H1 (cell line): ENCODE measurements at regions not wholly inside any gene's neighbourhood (a gene's known extent, or its start where the extent isn't known, plus 50 kb on each side); places are given as distances from the start of the nearest gene placed in this dataset.

Experiments
- BACH1 ChIP-seq: IDR thresholded peaks from 2 replicates; pipeline ENCODE4 v1.6.1; 2012; ENCODE audit warnings: low read length, improper control_type of control experiment
- JUND ChIP-seq: IDR thresholded peaks from 2 replicates; pipeline ENCODE4 v1.6.1; 2011; ENCODE audit warnings: mild to moderate bottlenecking, improper control_type of control experiment, low read length
- POLR2AphosphoS5 ChIP-seq: IDR thresholded peaks from 2 replicates; pipeline ENCODE4 v1.6.1; 2011; ENCODE audit warnings: low read depth, low read length
- SIN3A ChIP-seq, 2 experiments: IDR thresholded peaks in 1 of 2; conservative IDR thresholded peaks in 1 of 2; 2 replicates each; pipeline ENCODE4 v1.6.1; 2011 to 2012; ENCODE audit warnings: low read length in 2 of 2, improper control_type of control experiment in 1 of 2, low read depth in 1 of 2, mild to moderate bottlenecking in 1 of 2
- SIX5 ChIP-seq: IDR thresholded peaks from 2 replicates; pipeline ENCODE4 v1.6.1; 2011; ENCODE audit warnings: mild to moderate bottlenecking, low read depth, low read length
- SRF ChIP-seq: IDR thresholded peaks from 2 replicates; pipeline ENCODE4 v1.6.1; 2011; ENCODE audit warnings: mild to moderate bottlenecking, low read depth, low read length, moderate library complexity
- SUZ12 ChIP-seq: fragments of 200-600 bp; sonication (generic); IDR thresholded peaks from 2 replicates; pipeline ENCODE4 v1.6.1; 2012; ENCODE audit warnings: mild to moderate bottlenecking, inconsistent platforms, low read length, moderate library complexity, mixed read lengths
- TAF1 ChIP-seq: IDR thresholded peaks from 2 replicates; pipeline ENCODE4 v1.6.1; 2011; ENCODE audit warnings: mild to moderate bottlenecking, low read depth, low read length
- TF ChIP-seq, protein P1 (sequence below): fragments of 300-600 bp; sonication (generic); IDR thresholded peaks from 2 replicates; pipeline ENCODE4 v1.7.1; 2012; ENCODE audit warnings: low read length, moderate library complexity, mild to moderate bottlenecking, inconsistent platforms; ENCODE audit not compliant: insufficient replicate concordance
- TF ChIP-seq, protein P2 (sequence below): IDR thresholded peaks from 2 replicates; pipeline ENCODE4 v1.6.1; 2011; ENCODE audit warnings: low read length, improper control_type of control experiment

DNA sequence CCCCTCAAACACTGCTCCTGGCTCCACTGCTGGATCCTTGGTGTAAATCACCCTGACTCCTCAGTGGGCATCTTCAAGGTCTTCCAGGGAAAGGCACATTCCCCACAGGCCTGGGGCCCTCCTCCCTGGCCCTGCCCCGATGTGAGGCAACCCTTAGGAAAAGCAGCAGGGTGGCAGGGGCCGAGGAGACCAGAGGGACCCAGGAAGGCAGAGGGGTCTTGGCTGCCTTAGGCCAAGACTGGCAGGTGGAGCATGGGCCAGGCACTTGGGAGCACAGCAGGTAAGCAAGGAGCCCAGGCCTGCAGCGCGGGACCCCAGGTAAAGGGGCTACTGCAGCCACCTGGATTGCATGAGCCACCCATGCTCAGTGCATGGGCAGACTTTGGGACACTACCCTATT, 96.9 kb downstream of the GYPC start (continued):
- TF ChIP-seq, protein P1, sequence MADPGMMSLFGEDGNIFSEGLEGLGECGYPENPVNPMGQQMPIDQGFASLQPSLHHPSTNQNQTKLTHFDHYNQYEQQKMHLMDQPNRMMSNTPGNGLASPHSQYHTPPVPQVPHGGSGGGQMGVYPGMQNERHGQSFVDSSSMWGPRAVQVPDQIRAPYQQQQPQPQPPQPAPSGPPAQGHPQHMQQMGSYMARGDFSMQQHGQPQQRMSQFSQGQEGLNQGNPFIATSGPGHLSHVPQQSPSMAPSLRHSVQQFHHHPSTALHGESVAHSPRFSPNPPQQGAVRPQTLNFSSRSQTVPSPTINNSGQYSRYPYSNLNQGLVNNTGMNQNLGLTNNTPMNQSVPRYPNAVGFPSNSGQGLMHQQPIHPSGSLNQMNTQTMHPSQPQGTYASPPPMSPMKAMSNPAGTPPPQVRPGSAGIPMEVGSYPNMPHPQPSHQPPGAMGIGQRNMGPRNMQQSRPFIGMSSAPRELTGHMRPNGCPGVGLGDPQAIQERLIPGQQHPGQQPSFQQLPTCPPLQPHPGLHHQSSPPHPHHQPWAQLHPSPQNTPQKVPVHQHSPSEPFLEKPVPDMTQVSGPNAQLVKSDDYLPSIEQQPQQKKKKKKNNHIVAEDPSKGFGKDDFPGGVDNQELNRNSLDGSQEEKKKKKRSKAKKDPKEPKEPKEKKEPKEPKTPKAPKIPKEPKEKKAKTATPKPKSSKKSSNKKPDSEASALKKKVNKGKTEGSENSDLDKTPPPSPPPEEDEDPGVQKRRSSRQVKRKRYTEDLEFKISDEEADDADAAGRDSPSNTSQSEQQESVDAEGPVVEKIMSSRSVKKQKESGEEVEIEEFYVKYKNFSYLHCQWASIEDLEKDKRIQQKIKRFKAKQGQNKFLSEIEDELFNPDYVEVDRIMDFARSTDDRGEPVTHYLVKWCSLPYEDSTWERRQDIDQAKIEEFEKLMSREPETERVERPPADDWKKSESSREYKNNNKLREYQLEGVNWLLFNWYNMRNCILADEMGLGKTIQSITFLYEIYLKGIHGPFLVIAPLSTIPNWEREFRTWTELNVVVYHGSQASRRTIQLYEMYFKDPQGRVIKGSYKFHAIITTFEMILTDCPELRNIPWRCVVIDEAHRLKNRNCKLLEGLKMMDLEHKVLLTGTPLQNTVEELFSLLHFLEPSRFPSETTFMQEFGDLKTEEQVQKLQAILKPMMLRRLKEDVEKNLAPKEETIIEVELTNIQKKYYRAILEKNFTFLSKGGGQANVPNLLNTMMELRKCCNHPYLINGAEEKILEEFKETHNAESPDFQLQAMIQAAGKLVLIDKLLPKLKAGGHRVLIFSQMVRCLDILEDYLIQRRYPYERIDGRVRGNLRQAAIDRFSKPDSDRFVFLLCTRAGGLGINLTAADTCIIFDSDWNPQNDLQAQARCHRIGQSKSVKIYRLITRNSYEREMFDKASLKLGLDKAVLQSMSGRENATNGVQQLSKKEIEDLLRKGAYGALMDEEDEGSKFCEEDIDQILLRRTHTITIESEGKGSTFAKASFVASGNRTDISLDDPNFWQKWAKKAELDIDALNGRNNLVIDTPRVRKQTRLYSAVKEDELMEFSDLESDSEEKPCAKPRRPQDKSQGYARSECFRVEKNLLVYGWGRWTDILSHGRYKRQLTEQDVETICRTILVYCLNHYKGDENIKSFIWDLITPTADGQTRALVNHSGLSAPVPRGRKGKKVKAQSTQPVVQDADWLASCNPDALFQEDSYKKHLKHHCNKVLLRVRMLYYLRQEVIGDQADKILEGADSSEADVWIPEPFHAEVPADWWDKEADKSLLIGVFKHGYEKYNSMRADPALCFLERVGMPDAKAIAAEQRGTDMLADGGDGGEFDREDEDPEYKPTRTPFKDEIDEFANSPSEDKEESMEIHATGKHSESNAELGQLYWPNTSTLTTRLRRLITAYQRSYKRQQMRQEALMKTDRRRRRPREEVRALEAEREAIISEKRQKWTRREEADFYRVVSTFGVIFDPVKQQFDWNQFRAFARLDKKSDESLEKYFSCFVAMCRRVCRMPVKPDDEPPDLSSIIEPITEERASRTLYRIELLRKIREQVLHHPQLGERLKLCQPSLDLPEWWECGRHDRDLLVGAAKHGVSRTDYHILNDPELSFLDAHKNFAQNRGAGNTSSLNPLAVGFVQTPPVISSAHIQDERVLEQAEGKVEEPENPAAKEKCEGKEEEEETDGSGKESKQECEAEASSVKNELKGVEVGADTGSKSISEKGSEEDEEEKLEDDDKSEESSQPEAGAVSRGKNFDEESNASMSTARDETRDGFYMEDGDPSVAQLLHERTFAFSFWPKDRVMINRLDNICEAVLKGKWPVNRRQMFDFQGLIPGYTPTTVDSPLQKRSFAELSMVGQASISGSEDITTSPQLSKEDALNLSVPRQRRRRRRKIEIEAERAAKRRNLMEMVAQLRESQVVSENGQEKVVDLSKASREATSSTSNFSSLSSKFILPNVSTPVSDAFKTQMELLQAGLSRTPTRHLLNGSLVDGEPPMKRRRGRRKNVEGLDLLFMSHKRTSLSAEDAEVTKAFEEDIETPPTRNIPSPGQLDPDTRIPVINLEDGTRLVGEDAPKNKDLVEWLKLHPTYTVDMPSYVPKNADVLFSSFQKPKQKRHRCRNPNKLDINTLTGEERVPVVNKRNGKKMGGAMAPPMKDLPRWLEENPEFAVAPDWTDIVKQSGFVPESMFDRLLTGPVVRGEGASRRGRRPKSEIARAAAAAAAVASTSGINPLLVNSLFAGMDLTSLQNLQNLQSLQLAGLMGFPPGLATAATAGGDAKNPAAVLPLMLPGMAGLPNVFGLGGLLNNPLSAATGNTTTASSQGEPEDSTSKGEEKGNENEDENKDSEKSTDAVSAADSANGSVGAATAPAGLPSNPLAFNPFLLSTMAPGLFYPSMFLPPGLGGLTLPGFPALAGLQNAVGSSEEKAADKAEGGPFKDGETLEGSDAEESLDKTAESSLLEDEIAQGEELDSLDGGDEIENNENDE: no peak
- no peak for TF ChIP-seq SRF
- no peak for TF ChIP-seq JUND
- no peak for TF ChIP-seq TAF1
- no peak for TF ChIP-seq BACH1
- TF ChIP-seq POLR2AphosphoS5: no peak
- TF ChIP-seq SIN3A (conservative IDR thresholded peaks at IDR 0.05 in 1 of 2, IDR thresholded peaks at IDR 0.05 in 1 of 2; ENCODE audit: low read depth in 1 of 2, low read length in 2 of 2): no peak
- TF ChIP-seq, protein P2, sequence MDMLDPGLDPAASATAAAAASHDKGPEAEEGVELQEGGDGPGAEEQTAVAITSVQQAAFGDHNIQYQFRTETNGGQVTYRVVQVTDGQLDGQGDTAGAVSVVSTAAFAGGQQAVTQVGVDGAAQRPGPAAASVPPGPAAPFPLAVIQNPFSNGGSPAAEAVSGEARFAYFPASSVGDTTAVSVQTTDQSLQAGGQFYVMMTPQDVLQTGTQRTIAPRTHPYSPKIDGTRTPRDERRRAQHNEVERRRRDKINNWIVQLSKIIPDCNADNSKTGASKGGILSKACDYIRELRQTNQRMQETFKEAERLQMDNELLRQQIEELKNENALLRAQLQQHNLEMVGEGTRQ: no peak
- TF ChIP-seq SIX5: no peak
- TF ChIP-seq SUZ12: no peak
